ENCODE measurements at regions not wholly inside any gene's neighbourhood (a gene's known extent, or its start where the extent isn't known, plus 50 kb on each side); places are given as distances from the start of the nearest gene placed in this dataset.

DNA sequence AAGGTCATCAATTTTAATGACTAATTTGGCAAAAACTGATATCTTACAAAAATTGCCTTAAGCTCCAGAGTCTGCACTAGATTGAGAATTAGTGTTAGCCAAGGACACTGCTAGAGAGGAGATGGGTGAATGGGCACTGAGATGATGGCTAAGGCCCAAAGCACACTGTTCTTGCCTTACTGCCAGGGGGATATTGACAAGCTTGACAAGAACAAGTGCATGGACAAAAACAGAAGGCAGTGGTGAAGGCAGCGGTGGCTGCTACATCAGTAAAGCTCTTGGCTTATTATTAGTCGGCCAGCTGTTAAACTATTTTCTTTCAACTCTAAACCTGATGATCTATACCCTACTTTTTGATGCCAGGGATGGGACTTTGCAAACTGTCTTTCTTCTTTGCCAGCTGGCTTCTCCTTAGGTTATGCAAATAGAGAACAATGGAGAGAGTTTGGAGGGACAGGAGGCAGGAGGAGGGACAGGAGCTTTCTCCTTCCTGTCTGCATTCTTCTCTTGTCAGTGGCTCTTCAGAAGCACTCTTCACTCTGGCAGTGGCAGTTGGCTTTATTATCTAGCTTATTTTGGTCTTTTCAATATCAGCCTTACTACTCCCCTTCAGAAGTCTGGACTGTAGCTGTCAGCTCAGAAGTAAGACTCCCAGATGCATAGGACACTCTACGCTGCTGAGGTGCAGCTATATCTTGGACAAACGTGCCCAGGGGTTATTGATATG lies 853.5 kb upstream of the TMPRSS15 start:
- Histone ChIP-seq H2AFZ (ENCODE audit: low read depth, low read length) (no peak overlapping the region), H3K36me3 (ENCODE audit: insufficient read depth, low read length) (no peaks in the 10 kb centered on the region), H3K9ac (ENCODE audit: low read depth, low read length) (no peak overlapping the region), H3K27me3 (ENCODE audit: insufficient read depth, low read length, poor library complexity) (no peaks in the 10 kb centered on the region), H3K9me3 (ENCODE audit: insufficient read depth, low read length, severe bottlenecking) (no peaks in the 10 kb centered on the region), H3K79me2 (ENCODE audit: insufficient read depth, low read length) (no peaks in the 10 kb centered on the region), H3K4me2 (ENCODE audit: insufficient read depth, low read length) (no peak overlapping the region), H3K4me3 (ENCODE audit: low read depth in 1 of 2, low read length in 2 of 2) (no peak overlapping the region), H4K20me1 (ENCODE audit: insufficient read depth, low read length) (no peaks in the 10 kb centered on the region), H3K27ac (ENCODE audit: low read length) (no peak overlapping the region), H3K4me1 (ENCODE audit: insufficient read depth, low read length) (no peaks in the 10 kb centered on the region)
- DNase-seq (no peak), ATAC-seq (ENCODE audit: insufficient read depth, low read depth) (no peak)
- TF ChIP-seq, protein P1, sequence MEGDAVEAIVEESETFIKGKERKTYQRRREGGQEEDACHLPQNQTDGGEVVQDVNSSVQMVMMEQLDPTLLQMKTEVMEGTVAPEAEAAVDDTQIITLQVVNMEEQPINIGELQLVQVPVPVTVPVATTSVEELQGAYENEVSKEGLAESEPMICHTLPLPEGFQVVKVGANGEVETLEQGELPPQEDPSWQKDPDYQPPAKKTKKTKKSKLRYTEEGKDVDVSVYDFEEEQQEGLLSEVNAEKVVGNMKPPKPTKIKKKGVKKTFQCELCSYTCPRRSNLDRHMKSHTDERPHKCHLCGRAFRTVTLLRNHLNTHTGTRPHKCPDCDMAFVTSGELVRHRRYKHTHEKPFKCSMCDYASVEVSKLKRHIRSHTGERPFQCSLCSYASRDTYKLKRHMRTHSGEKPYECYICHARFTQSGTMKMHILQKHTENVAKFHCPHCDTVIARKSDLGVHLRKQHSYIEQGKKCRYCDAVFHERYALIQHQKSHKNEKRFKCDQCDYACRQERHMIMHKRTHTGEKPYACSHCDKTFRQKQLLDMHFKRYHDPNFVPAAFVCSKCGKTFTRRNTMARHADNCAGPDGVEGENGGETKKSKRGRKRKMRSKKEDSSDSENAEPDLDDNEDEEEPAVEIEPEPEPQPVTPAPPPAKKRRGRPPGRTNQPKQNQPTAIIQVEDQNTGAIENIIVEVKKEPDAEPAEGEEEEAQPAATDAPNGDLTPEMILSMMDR (IDR thresholded peaks at IDR 0.05; ENCODE audit: borderline replicate concordance, extremely low read depth, low read length, poor library complexity, severe bottlenecking) = no peak
- no peak for TF ChIP-seq EZH2 (IDR thresholded peaks at IDR 0.05; ENCODE audit: borderline replicate concordance, low read depth, low read length, severe bottlenecking)

DNA sequence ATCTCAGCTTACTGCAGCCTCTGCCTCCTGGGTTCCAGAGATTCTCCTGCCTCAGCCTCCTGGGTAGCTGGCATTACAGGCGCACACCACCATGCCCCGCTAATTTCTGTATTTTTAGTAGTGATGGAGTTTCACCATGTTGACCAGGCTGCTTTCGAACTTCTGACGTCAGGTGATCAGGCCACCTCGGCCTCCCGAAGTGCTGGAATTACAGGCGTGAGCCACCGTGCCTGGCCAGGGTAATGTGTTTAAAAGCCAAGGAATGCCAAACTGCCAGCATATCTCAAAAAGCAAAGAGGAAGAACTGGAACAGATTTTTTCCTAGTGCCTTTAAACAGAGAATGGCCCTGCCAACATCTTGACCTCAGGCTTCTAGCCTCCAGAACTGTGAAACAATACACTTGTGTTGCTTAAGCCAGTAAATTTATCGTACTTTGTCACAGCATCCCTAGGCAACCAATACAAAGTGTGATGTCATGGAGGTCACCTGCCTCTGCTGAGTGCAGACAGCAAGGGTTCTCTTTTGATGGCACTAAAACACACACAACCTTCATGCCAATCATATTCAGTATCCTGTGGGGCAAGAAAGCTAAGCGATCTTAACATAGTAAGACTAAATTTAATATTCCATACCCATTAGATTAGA lies 858.3 kb upstream of the TMPRSS15 start:
- no peaks in the 10 kb centered on the region for H3K79me2 ChIP-seq (ENCODE audit: insufficient read depth, low read length)
- no peak overlapping the region for H2AFZ ChIP-seq (ENCODE audit: low read depth, low read length)
- no peaks in the 10 kb centered on the region for H3K36me3 ChIP-seq (ENCODE audit: insufficient read depth, low read length)
- no peak overlapping the region for H3K4me3 ChIP-seq (ENCODE audit: low read depth in 1 of 2, low read length in 2 of 2)
- H3K4me1 ChIP-seq (ENCODE audit: insufficient read depth, low read length) = no peaks in the 10 kb centered on the region
- no peaks in the 10 kb centered on the region for H3K9me3 ChIP-seq (ENCODE audit: insufficient read depth, low read length, severe bottlenecking)
- H4K20me1 ChIP-seq (ENCODE audit: insufficient read depth, low read length) = no peaks in the 10 kb centered on the region
- DNase-seq (no peak), ATAC-seq (ENCODE audit: insufficient read depth, low read depth) (no peak)
- no peak overlapping the region for H3K27ac ChIP-seq (ENCODE audit: low read length)
- TF ChIP-seq EZH2 (IDR thresholded peaks at IDR 0.05; ENCODE audit: borderline replicate concordance, low read depth, low read length, severe bottlenecking) = no peak
- TF ChIP-seq, protein P1 (IDR thresholded peaks at IDR 0.05; ENCODE audit: borderline replicate concordance, extremely low read depth, low read length, poor library complexity, severe bottlenecking) = no peak
- no peak overlapping the region for H3K9ac ChIP-seq (ENCODE audit: low read depth, low read length)
- no peak overlapping the region for H3K4me2 ChIP-seq (ENCODE audit: insufficient read depth, low read length)
- no peaks in the 10 kb centered on the region for H3K27me3 ChIP-seq (ENCODE audit: insufficient read depth, low read length, poor library complexity)

DNA sequence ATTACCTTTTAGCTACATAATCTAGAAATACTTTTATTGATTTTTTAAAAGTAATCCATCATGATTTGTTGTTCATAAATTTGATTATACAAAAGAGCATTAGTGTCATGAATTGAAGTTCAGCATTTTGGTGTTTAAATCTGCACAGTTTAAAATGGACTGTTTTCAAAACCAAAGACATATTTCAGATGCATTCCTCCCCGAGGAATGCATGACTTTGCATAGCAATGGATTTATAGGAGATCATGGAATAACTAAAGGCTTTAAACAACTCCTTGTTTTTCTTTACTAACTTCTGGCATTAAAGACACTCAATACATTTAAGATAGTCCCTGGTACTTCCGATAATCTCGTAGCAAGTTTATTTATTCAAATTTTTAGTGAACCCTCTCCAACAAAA lies 863.1 kb upstream of the TMPRSS15 start:
- no peak overlapping the region for H3K4me3 ChIP-seq (ENCODE audit: low read depth in 1 of 2, low read length in 2 of 2)
- no peaks in the 10 kb centered on the region for H3K79me2 ChIP-seq (ENCODE audit: insufficient read depth, low read length)
- H3K9me3 ChIP-seq (ENCODE audit: insufficient read depth, low read length, severe bottlenecking) = no peaks in the 10 kb centered on the region
- H3K4me1 ChIP-seq (ENCODE audit: insufficient read depth, low read length) = no peaks in the 10 kb centered on the region
- H3K36me3 ChIP-seq (ENCODE audit: insufficient read depth, low read length) = no peaks in the 10 kb centered on the region
- no peaks in the 10 kb centered on the region for H4K20me1 ChIP-seq (ENCODE audit: insufficient read depth, low read length)
- no peak for TF ChIP-seq EZH2 (IDR thresholded peaks at IDR 0.05; ENCODE audit: borderline replicate concordance, low read depth, low read length, severe bottlenecking)
- TF ChIP-seq, protein P1 (IDR thresholded peaks at IDR 0.05; ENCODE audit: borderline replicate concordance, extremely low read depth, low read length, poor library complexity, severe bottlenecking) = no peak
- H3K4me2 ChIP-seq (ENCODE audit: insufficient read depth, low read length) = no peak overlapping the region
- no peak overlapping the region for H2AFZ ChIP-seq (ENCODE audit: low read depth, low read length)
- no peak for DNase-seq
- H3K27me3 ChIP-seq (ENCODE audit: insufficient read depth, low read length, poor library complexity) = no peaks in the 10 kb centered on the region
- H3K27ac ChIP-seq (ENCODE audit: low read length) = no peak overlapping the region
- ATAC-seq (ENCODE audit: insufficient read depth, low read depth) = no peak
- no peak overlapping the region for H3K9ac ChIP-seq (ENCODE audit: low read depth, low read length)

Data from DND-41 (cell line).